ENCODE measurements at regions not wholly inside any gene's neighbourhood (a gene's known extent, or its start where the extent isn't known, plus 50 kb on each side); places are given as distances from the start of the nearest gene placed in this dataset.

- no peak for ATAC-seq (replicated peaks in 1 of 4)
- CTCF ChIA-PET, result interaction anchor here in 1 of 2 donors (0.7 kb wide), 1 partner anchor 14 kb away, joined by 5 read pairs; no protein-coding TSS in a partner anchor
Measured at GRCh38 chr16:87199901-87200300, 117.3 kb downstream of the C16orf95 start.

GRCh38 chr16:87200637-87201036, 116.6 kb downstream of the C16orf95 start:
- Mint-ChIP-seq H3K27me3 (peaks cover 7 to 15% of the 10 kb centered on the region in 2 donors), H3K36me3 (no peaks in the 10 kb centered on the region), H3K4me1 (no peaks in the 10 kb centered on the region), H3K4me3 (no peak overlapping the region), H3K27ac (no peak overlapping the region), H3K9me3 (no peaks in the 10 kb centered on the region)
- WGBS (ENCODE audit: insufficient coverage), result 100% methylated on average over 1 of the region's 3 CpGs
- POLR2A ChIA-PET, result no interaction called here
- Histone ChIP-seq H3K36me3 (ENCODE audit: control insufficient read depth in 2 of 2, extremely low read depth in 1 of 2, insufficient read depth in 1 of 2, low read length in 1 of 2) (no peaks in the 10 kb centered on the region), H3K4me1 (ENCODE audit: control insufficient read depth in 1 of 2, extremely low read depth in 1 of 2, insufficient read depth in 2 of 2, low read length in 2 of 2) (peaks cover 0 to 3% of the 10 kb centered on the region in 2 experiments), H3K27me3 (replicated peaks in 1 of 2; ENCODE audit: control insufficient read depth in 2 of 2, extremely low read depth in 1 of 2, insufficient read depth in 2 of 2, low read length in 1 of 2) (peaks cover 0 to 31% of the 10 kb centered on the region in 2 experiments), H3K9me3 (no peaks in the 10 kb centered on the region), H3K4me3 (ENCODE audit: control insufficient read depth in 1 of 2, extremely low read depth in 1 of 2, low read length in 1 of 2) (no peak overlapping the region), H3K27ac (ENCODE audit: low read length) (no peak overlapping the region)
- CTCF ChIA-PET, result interaction anchor here in 1 of 2 donors (0.7 kb wide), 1 partner anchor 13 kb away, joined by 5 read pairs; no protein-coding TSS in a partner anchor
- ATAC-seq (replicated peaks in 1 of 4) (no peak), DNase-seq (no peak)

More at GRCh38 chr16:87199901-87200300, 117.3 kb downstream of the C16orf95 start:
- Histone ChIP-seq H3K4me1 (ENCODE audit: control insufficient read depth in 1 of 2, extremely low read depth in 1 of 2, insufficient read depth in 2 of 2, low read length in 2 of 2) (peaks cover 0 to 3% of the 10 kb centered on the region in 2 experiments), H3K36me3 (ENCODE audit: control insufficient read depth in 2 of 2, extremely low read depth in 1 of 2, insufficient read depth in 1 of 2, low read length in 1 of 2) (no peaks in the 10 kb centered on the region), H3K4me3 (ENCODE audit: control insufficient read depth in 1 of 2, extremely low read depth in 1 of 2, low read length in 1 of 2) (no peak overlapping the region), H3K9me3 (no peaks in the 10 kb centered on the region), H3K27me3 (replicated peaks in 1 of 2; ENCODE audit: control insufficient read depth in 2 of 2, extremely low read depth in 1 of 2, insufficient read depth in 2 of 2, low read length in 1 of 2) (peaks cover 0 to 31% of the 10 kb centered on the region in 2 experiments), H3K27ac (ENCODE audit: low read length) (no peak overlapping the region)
- no peaks in the 10 kb centered on the region for H3K36me3 Mint-ChIP-seq
- POLR2A ChIA-PET, result no interaction called here
- WGBS (ENCODE audit: insufficient coverage), result 78% methylated on average over 4 of the region's 7 CpGs
- peaks cover 6 to 15% of the 10 kb centered on the region in 2 donors for H3K27me3 Mint-ChIP-seq
- H3K27ac Mint-ChIP-seq, result no peak overlapping the region
- H3K4me1 Mint-ChIP-seq, result no peaks in the 10 kb centered on the region
- no peak for DNase-seq
- no peak overlapping the region for H3K4me3 Mint-ChIP-seq
- no peaks in the 10 kb centered on the region for H3K9me3 Mint-ChIP-seq

- no peak overlapping the region for H3K4me3 ChIP-seq (ENCODE audit: control insufficient read depth in 1 of 2, extremely low read depth in 1 of 2, low read length in 1 of 2)
- WGBS (ENCODE audit: insufficient coverage), result 95% methylated on average over 3 of the region's 5 CpGs
- H3K4me3 Mint-ChIP-seq, result no peak overlapping the region
- no peaks in the 10 kb centered on the region for H3K36me3 ChIP-seq (ENCODE audit: control insufficient read depth in 2 of 2, extremely low read depth in 1 of 2, insufficient read depth in 1 of 2, low read length in 1 of 2)
- H3K4me1 ChIP-seq (ENCODE audit: control insufficient read depth in 1 of 2, extremely low read depth in 1 of 2, insufficient read depth in 2 of 2, low read length in 2 of 2), result peaks cover 0 to 3% of the 10 kb centered on the region in 2 experiments
- H3K27me3 ChIP-seq (replicated peaks in 1 of 2; ENCODE audit: control insufficient read depth in 2 of 2, extremely low read depth in 1 of 2, insufficient read depth in 2 of 2, low read length in 1 of 2), result peaks cover 0 to 28% of the 10 kb centered on the region in 2 experiments
- H3K27me3 Mint-ChIP-seq, result peaks cover 8 to 15% of the 10 kb centered on the region in 2 donors
- no peak overlapping the region for H3K27ac Mint-ChIP-seq
- H3K9me3 ChIP-seq, result no peaks in the 10 kb centered on the region
- no peaks in the 10 kb centered on the region for H3K4me1 Mint-ChIP-seq
- no peak for ATAC-seq (replicated peaks in 1 of 4)
- no peaks in the 10 kb centered on the region for H3K9me3 Mint-ChIP-seq
- H3K27ac ChIP-seq (ENCODE audit: low read length), result no peak overlapping the region
- ChIA-PET POLR2A (no interaction called here), CTCF (no interaction called here)
- no peaks in the 10 kb centered on the region for H3K36me3 Mint-ChIP-seq
- no peak for DNase-seq
Measured at GRCh38 chr16:87201052-87201451, 116.1 kb downstream of the C16orf95 start.

- Histone ChIP-seq H3K4me3 (ENCODE audit: control insufficient read depth in 1 of 2, extremely low read depth in 1 of 2, low read length in 1 of 2) (no peak overlapping the region), H3K9me3 (no peaks in the 10 kb centered on the region), H3K4me1 (ENCODE audit: control insufficient read depth in 1 of 2, extremely low read depth in 1 of 2, insufficient read depth in 2 of 2, low read length in 2 of 2) (peaks cover 0 to 3% of the 10 kb centered on the region in 2 experiments), H3K27me3 (replicated peaks in 1 of 2; ENCODE audit: control insufficient read depth in 2 of 2, extremely low read depth in 1 of 2, insufficient read depth in 2 of 2, low read length in 1 of 2) (peaks cover 0 to 21% of the 10 kb centered on the region in 2 experiments), H3K27ac (ENCODE audit: low read length) (no peak overlapping the region), H3K36me3 (ENCODE audit: control insufficient read depth in 2 of 2, extremely low read depth in 1 of 2, insufficient read depth in 1 of 2, low read length in 1 of 2) (no peaks in the 10 kb centered on the region)
- CTCF ChIA-PET, result interaction anchor here in 1 of 2 donors (0.8 kb wide), 1 partner anchor 10 kb away, joined by 3 read pairs; no protein-coding TSS in a partner anchor
- DNase-seq, result no peak
- no peak overlapping the region for H3K27ac Mint-ChIP-seq
- no peaks in the 10 kb centered on the region for H3K4me1 Mint-ChIP-seq
- H3K27me3 Mint-ChIP-seq, result peaks cover 8 to 12% of the 10 kb centered on the region in 2 donors
- 76% methylated on average over 2 of the region's 2 CpGs for WGBS (ENCODE audit: insufficient coverage)
- no peak overlapping the region for H3K4me3 Mint-ChIP-seq
- H3K36me3 Mint-ChIP-seq, result no peaks in the 10 kb centered on the region
- no peaks in the 10 kb centered on the region for H3K9me3 Mint-ChIP-seq
- POLR2A ChIA-PET, result no interaction called here
- ATAC-seq (replicated peaks in 1 of 4), result no peak
Measured at GRCh38 chr16:87201790-87202189, 115.4 kb downstream of the C16orf95 start.

GRCh38 chr16:87202346-87202745, 114.8 kb downstream of the C16orf95 start:
- POLR2A ChIA-PET, result no interaction called here
- ATAC-seq (replicated peaks in 1 of 4), result no peak
- Mint-ChIP-seq H3K4me3 (no peak overlapping the region), H3K36me3 (no peaks in the 10 kb centered on the region), H3K4me1 (no peaks in the 10 kb centered on the region), H3K27me3 (peaks cover 7 to 8% of the 10 kb centered on the region in 2 donors), H3K9me3 (no peaks in the 10 kb centered on the region), H3K27ac (no peak overlapping the region)
- DNase-seq, result no peak
- Histone ChIP-seq H3K9me3 (no peaks in the 10 kb centered on the region), H3K27ac (ENCODE audit: low read length) (no peak overlapping the region), H3K27me3 (replicated peaks in 1 of 2; ENCODE audit: control insufficient read depth in 2 of 2, extremely low read depth in 1 of 2, insufficient read depth in 2 of 2, low read length in 1 of 2) (peaks cover 0 to 17% of the 10 kb centered on the region in 2 experiments), H3K4me3 (ENCODE audit: control insufficient read depth in 1 of 2, extremely low read depth in 1 of 2, low read length in 1 of 2) (no peak overlapping the region), H3K4me1 (ENCODE audit: control insufficient read depth in 1 of 2, extremely low read depth in 1 of 2, insufficient read depth in 2 of 2, low read length in 2 of 2) (peaks cover 0 to 3% of the 10 kb centered on the region in 2 experiments), H3K36me3 (ENCODE audit: control insufficient read depth in 2 of 2, extremely low read depth in 1 of 2, insufficient read depth in 1 of 2, low read length in 1 of 2) (no peaks in the 10 kb centered on the region)
- no CpG with 5 or more reads among the region's 4 CpGs for WGBS (ENCODE audit: insufficient coverage)
- CTCF ChIA-PET, result interaction anchor here in 1 of 2 donors (0.8 to 1.5 kb wide), 2 partner anchors 9 to 434 kb away, joined by 3 to 4 read pairs; no protein-coding TSS in a partner anchor

GRCh38 chr16:87203060-87203656, 114.0 kb downstream of the C16orf95 start:
- Mint-ChIP-seq H3K9me3 (no peaks in the 10 kb centered on the region), H3K4me3 (no peak overlapping the region), H3K27me3 (peaks cover 5 to 7% of the 10 kb centered on the region in 2 donors), H3K4me1 (no peaks in the 10 kb centered on the region), H3K27ac (no peak overlapping the region), H3K36me3 (no peaks in the 10 kb centered on the region)
- POLR2A ChIA-PET, result no interaction called here
- peak in 1 of 4 experiments; percentile 57 for ATAC-seq (replicated peaks in 1 of 4)
- peaks cover 0 to 3% of the 10 kb centered on the region in 2 experiments for H3K4me1 ChIP-seq (ENCODE audit: control insufficient read depth in 1 of 2, extremely low read depth in 1 of 2, insufficient read depth in 2 of 2, low read length in 2 of 2)
- peak in 21 of 35 experiments; percentile 4 to 44 (median 10) for DNase-seq
- no peaks in the 10 kb centered on the region for H3K36me3 ChIP-seq (ENCODE audit: control insufficient read depth in 2 of 2, extremely low read depth in 1 of 2, insufficient read depth in 1 of 2, low read length in 1 of 2)
- peaks cover 0 to 15% of the 10 kb centered on the region in 2 experiments for H3K27me3 ChIP-seq (replicated peaks in 1 of 2; ENCODE audit: control insufficient read depth in 2 of 2, extremely low read depth in 1 of 2, insufficient read depth in 2 of 2, low read length in 1 of 2)
- no peak overlapping the region for H3K27ac ChIP-seq (ENCODE audit: low read length)
- no peak overlapping the region for H3K4me3 ChIP-seq (ENCODE audit: control insufficient read depth in 1 of 2, extremely low read depth in 1 of 2, low read length in 1 of 2)
- CTCF ChIA-PET, result interaction anchor here in 1 of 2 donors (1.5 kb wide), 1 partner anchor 433 kb away, joined by 4 read pairs; no protein-coding TSS in a partner anchor
- WGBS (ENCODE audit: insufficient coverage), result 22% methylated on average over 9 of the region's 11 CpGs
- H3K9me3 ChIP-seq, result no peaks in the 10 kb centered on the region

Measured in T-cell (primary cell).